ENCODE measurements at regions not wholly inside any gene's neighbourhood (a gene's known extent, or its start where the extent isn't known, plus 50 kb on each side); places are given as distances from the start of the nearest gene placed in this dataset.

DNA sequence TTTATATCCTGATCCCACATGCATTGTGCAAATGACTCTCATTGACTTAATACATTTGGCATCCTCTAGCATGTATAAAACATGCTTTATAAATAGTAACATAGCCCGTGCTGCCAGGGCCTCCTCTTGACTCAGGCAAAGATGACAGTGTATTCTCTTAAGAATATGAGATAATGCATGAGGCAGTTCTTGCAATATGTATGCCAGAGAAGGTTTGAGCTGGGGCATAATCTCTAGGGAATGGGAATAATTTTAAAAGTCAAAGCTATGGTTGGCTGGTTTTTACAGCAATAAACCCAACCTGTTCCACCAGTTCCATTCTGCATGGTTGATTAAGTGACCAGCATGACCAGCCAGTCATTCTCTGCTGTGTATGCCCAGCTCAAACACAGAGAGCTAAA lies 179.0 kb upstream of the PFN2 start:
- no CpG with 5 or more reads among the region's 1 CpG for WGBS (ENCODE audit: extremely low coverage, insufficient read length, low lambda C conversion rate)

More for the DNA sequence above, 179.0 kb upstream of the PFN2 start:
- no peaks in the 10 kb centered on the region for H4K20me1 ChIP-seq (ENCODE audit: control insufficient read depth, insufficient read depth, insufficient read length)
- no peak for DNase-seq
- H3K4me2 ChIP-seq (ENCODE audit: insufficient read depth, insufficient read length, low read length), result no peak overlapping the region
- H3K23me2 ChIP-seq (ENCODE audit: insufficient read length, low read depth, low read length, poor library complexity, severe bottlenecking), result no peaks in the 10 kb centered on the region
- no peaks in the 10 kb centered on the region for H3K79me1 ChIP-seq (ENCODE audit: insufficient read depth, low read depth, low read length, poor library complexity, severe bottlenecking)
- H2BK20ac ChIP-seq (ENCODE audit: low read depth, low read length, poor library complexity, severe bottlenecking), result no peak overlapping the region
- no peak overlapping the region for H2BK120ac ChIP-seq (ENCODE audit: low read depth, low read length, poor library complexity, severe bottlenecking)
- H4K5ac ChIP-seq (ENCODE audit: insufficient read length, low read depth, low read length), result no peak overlapping the region
- H3K18ac ChIP-seq (ENCODE audit: insufficient read length, low read depth, low read length), result no peak overlapping the region
- Mint-ChIP-seq H3K4me1 (peaks cover 4 to 13% of the 10 kb centered on the region in 2 experiments), H3K36me3 (ENCODE audit: insufficient read depth in 1 of 3, low read depth in 3 of 3) (peaks cover 0 to 4% (median 0%) of the 10 kb centered on the region in 3 experiments; a peak in 2 of 7 replicates), H3K9me3 (no peaks in the 10 kb centered on the region; a peak in 1 of 5 replicates), H3K27me3 (ENCODE audit: low read depth) (no peaks in the 10 kb centered on the region), H3K27ac (no peak overlapping the region), H3K4me3 (no peak overlapping the region)
- no peak overlapping the region for H2AK5ac ChIP-seq (ENCODE audit: insufficient read length, low read length)
- no peak overlapping the region for H2BK5ac ChIP-seq (ENCODE audit: insufficient read length, low read length)
- H3K4me1 ChIP-seq (ENCODE audit: insufficient read depth, low read length), result no peaks in the 10 kb centered on the region; the same call in 1 of the 2 replicates
- no peaks in the 10 kb centered on the region for H3K9me3 ChIP-seq (ENCODE audit: control insufficient read depth, low read depth, low read length)
- H3K27me3 ChIP-seq (ENCODE audit: insufficient read depth, low read length), result no peaks in the 10 kb centered on the region
- no peak overlapping the region for H3K9ac ChIP-seq (ENCODE audit: extremely low read depth, insufficient read length, low read length)
- H3K4ac ChIP-seq (ENCODE audit: low read depth, low read length), result no peak overlapping the region
- no peak overlapping the region for H4K8ac ChIP-seq (replicated peaks; ENCODE audit: insufficient read length, low read depth, low read length)
- H2AFZ ChIP-seq (ENCODE audit: low read length), result no peak overlapping the region
- no peak overlapping the region for H3T11ph ChIP-seq (ENCODE audit: low read length)
- no peak overlapping the region for H3K56ac ChIP-seq (ENCODE audit: insufficient read length, low read depth, low read length)
- no peak overlapping the region for H2BK12ac ChIP-seq (ENCODE audit: insufficient read length, low read depth, low read length)
- H3K79me2 ChIP-seq (ENCODE audit: insufficient read depth, low read length), result no peaks in the 10 kb centered on the region
- TF ChIP-seq, protein P1, sequence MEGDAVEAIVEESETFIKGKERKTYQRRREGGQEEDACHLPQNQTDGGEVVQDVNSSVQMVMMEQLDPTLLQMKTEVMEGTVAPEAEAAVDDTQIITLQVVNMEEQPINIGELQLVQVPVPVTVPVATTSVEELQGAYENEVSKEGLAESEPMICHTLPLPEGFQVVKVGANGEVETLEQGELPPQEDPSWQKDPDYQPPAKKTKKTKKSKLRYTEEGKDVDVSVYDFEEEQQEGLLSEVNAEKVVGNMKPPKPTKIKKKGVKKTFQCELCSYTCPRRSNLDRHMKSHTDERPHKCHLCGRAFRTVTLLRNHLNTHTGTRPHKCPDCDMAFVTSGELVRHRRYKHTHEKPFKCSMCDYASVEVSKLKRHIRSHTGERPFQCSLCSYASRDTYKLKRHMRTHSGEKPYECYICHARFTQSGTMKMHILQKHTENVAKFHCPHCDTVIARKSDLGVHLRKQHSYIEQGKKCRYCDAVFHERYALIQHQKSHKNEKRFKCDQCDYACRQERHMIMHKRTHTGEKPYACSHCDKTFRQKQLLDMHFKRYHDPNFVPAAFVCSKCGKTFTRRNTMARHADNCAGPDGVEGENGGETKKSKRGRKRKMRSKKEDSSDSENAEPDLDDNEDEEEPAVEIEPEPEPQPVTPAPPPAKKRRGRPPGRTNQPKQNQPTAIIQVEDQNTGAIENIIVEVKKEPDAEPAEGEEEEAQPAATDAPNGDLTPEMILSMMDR (conservative IDR thresholded peaks at IDR 0.05), result no peak
- no peak overlapping the region for H3K14ac ChIP-seq (ENCODE audit: insufficient read depth, low read length)
- H4K91ac ChIP-seq (ENCODE audit: insufficient read length, low read depth, low read length), result no peak overlapping the region
- no peak overlapping the region for H3K27ac ChIP-seq (ENCODE audit: insufficient read length, low read depth, low read length)
- H2BK15ac ChIP-seq (ENCODE audit: low read depth, low read length), result no peak overlapping the region
- no peak overlapping the region for H3K23ac ChIP-seq (ENCODE audit: insufficient read length, low read depth, low read length)
